T-cell (primary cell): ENCODE measurements at regions not wholly inside any gene's neighbourhood (a gene's known extent, or its start where the extent isn't known, plus 50 kb on each side); places are given as distances from the start of the nearest gene placed in this dataset.

Source experiments
- ATAC-seq, 4 experiments: fragments of 200-7000 bp in 3 of 4; fragments of 150-1000 bp in 1 of 4; cut with Tn5 transposase; replicated peaks in 1 of 4; 1 replicate in 3 of 4; 2 replicates in 1 of 4; pipeline ENCODE4 v1.10.0; 2021; ENCODE audit warnings: moderate library complexity in 3 of 4, mild to moderate bottlenecking in 2 of 4, moderate number of reproducible peaks in 1 of 4
- CTCF ChIA-PET, 2 donors: fragments of 300-600 bp; sonication (Branson Sonifier 250); formaldehyde crosslinking; loops; one replicate each; lab custom pipeline; 2022; ENCODE audit warnings: antibody characterized with exemption in 2 of 2; lab: Charles Lee
- POLR2A ChIA-PET, 2 donors: fragments of 300-600 bp; sonication (Branson Sonifier 250); formaldehyde crosslinking; loops; one replicate each; lab custom pipeline; 2022; ENCODE audit warnings: antibody characterized with exemption in 2 of 2; lab: Charles Lee
- DNase-seq, 35 experiments: peaks; one replicate each; pipeline versions ENCODE4 v3.0.0 to v3.0.0-alpha.2; 2013 to 2023
- H3K27ac ChIP-seq: one replicate; pipeline ENCODE4 v1.5.1; 2013; ENCODE audit warnings: low read length
- H3K27me3 ChIP-seq, 2 experiments: replicated peaks in 1 of 2; 1 replicate in 1 of 2; 2 replicates in 1 of 2; pipeline versions ENCODE4 v1.6.1 to v1.7.0; 2013; ENCODE audit warnings: low read length in 1 of 2, mixed read lengths in 1 of 2; ENCODE audit not compliant: control insufficient read depth in 2 of 2, insufficient read depth in 2 of 2; ENCODE audit errors: extremely low read depth in 1 of 2
- H3K36me3 ChIP-seq, 2 donors: 1 replicate in 1 of 2; 2 replicates in 1 of 2; pipeline versions ENCODE4 v1.6.1 to v1.7.0; 2013; ENCODE audit warnings: low read length in 1 of 2; ENCODE audit not compliant: control insufficient read depth in 2 of 2, insufficient read depth in 1 of 2; ENCODE audit errors: extremely low read depth in 1 of 2
- H3K4me1 ChIP-seq, 2 experiments: 1 replicate in 1 of 2; 2 replicates in 1 of 2; pipeline versions ENCODE4 v1.6.1 to v1.7.0; 2013; ENCODE audit warnings: low read length in 2 of 2, mixed read lengths in 1 of 2; ENCODE audit not compliant: insufficient read depth in 2 of 2, control insufficient read depth in 1 of 2; ENCODE audit errors: extremely low read depth in 1 of 2
- H3K4me3 ChIP-seq, 2 donors: 1 replicate in 1 of 2; 2 replicates in 1 of 2; pipeline versions ENCODE4 v1.5.1 to v1.7.0; 2013; ENCODE audit warnings: mild to moderate bottlenecking in 2 of 2, low read length in 1 of 2, moderate library complexity in 1 of 2; ENCODE audit not compliant: control insufficient read depth in 1 of 2; ENCODE audit errors: extremely low read depth in 1 of 2
- H3K9me3 ChIP-seq: 2 replicates; pipeline ENCODE4 v1.7.0; 2013
- H3K27ac Mint-ChIP-seq, 2 donors: one replicate each; pipeline ENCODE4 v1.8.0; 2020 to 2021; ENCODE audit warnings: mild to moderate bottlenecking in 2 of 2, mixed read lengths in 2 of 2
- H3K27me3 Mint-ChIP-seq, 2 donors: one replicate each; pipeline ENCODE4 v1.8.0; 2021 to 2022; ENCODE audit warnings: mixed read lengths in 2 of 2
- H3K36me3 Mint-ChIP-seq: one replicate; pipeline ENCODE4 v1.8.0; 2021; ENCODE audit warnings: mixed read lengths
- H3K4me1 Mint-ChIP-seq, 3 donors: one replicate each; pipeline ENCODE4 v1.8.0; 2020 to 2022; ENCODE audit warnings: mixed read lengths in 3 of 3, mild to moderate bottlenecking in 1 of 3
- H3K4me3 Mint-ChIP-seq, 3 donors: one replicate each; pipeline ENCODE4 v1.8.0; 2020 to 2022; ENCODE audit warnings: mild to moderate bottlenecking in 3 of 3, mixed read lengths in 3 of 3, moderate library complexity in 3 of 3
- H3K9me3 Mint-ChIP-seq, 3 donors: one replicate each; pipeline ENCODE4 v1.8.0; 2020 to 2022; ENCODE audit warnings: mixed read lengths in 3 of 3
- WGBS: methylation state at CpG from one replicate; pipeline ENCODE4 v1.1.5; 2013; ENCODE audit warnings: missing lambda C conversion rate; ENCODE audit not compliant: insufficient coverage; 5-methylcytosine and 5-hydroxymethylcytosine counted together

DNA sequence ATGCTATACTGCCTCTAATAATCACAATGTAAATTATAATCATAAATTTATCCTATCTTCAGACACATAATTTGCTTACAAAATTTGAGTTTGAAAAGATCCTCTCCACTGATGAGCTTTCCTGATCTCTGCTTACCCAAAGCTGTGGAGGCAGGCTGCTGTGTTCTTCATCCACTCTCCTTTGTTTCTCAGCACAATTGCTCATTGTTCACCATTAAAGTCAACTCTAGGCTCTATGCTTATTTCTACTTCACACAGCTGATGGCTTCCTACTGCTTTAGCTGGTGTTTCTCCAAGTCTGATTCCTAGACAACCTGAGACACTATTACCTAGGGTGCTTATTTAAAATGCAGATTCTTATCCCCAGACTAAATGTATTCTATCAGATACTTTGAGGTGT is 319.7 kb downstream of the PCDH18 start:
- ATAC-seq (no peak), DNase-seq (no peak)
- POLR2A ChIA-PET = no interaction called here
- H3K4me1 Mint-ChIP-seq = no peaks in the 10 kb centered on the region
- Histone ChIP-seq H3K4me1 (no peaks in the 10 kb centered on the region), H3K27me3 (no peaks in the 10 kb centered on the region), H3K4me3 (no peak overlapping the region), H3K9me3 (no peaks in the 10 kb centered on the region), H3K27ac (no peak overlapping the region), H3K36me3 (no peaks in the 10 kb centered on the region)
- peaks cover 3 to 6% (median 4%) of the 10 kb centered on the region in 3 donors for H3K9me3 Mint-ChIP-seq
- H3K27me3 Mint-ChIP-seq = no peaks in the 10 kb centered on the region
- no peak overlapping the region for H3K4me3 Mint-ChIP-seq
- CTCF ChIA-PET = no interaction called here
- H3K27ac Mint-ChIP-seq = no peak overlapping the region
- no peaks in the 10 kb centered on the region for H3K36me3 Mint-ChIP-seq

DNA sequence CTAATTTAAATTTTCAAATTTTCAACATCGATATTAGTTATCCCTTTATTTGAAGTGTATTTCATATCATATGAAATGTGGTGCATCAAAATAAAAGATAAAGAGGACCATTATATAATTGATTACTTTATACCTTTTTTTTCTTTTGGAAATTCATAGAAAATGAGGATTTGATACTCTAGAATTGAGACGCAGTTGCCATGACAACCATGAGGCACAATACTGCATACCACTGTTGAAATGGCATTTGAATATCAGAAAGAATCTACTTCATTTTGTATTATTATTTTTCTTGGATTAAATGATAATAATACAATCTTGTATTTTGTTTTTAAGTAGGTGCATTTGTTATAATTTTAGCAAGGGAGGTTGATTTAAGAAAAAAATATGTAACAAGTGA is 323.1 kb downstream of the PCDH18 start:
- no peaks in the 10 kb centered on the region for H3K4me1 ChIP-seq
- H3K9me3 ChIP-seq = no peaks in the 10 kb centered on the region
- DNase-seq (no peak), ATAC-seq (no peak)
- H3K27me3 ChIP-seq = no peaks in the 10 kb centered on the region
- no peaks in the 10 kb centered on the region for H3K36me3 Mint-ChIP-seq
- no CpG with 5 or more reads among the region's 2 CpGs for WGBS
- no peak overlapping the region for H3K4me3 Mint-ChIP-seq
- H3K36me3 ChIP-seq = no peaks in the 10 kb centered on the region
- H3K9me3 Mint-ChIP-seq = peaks cover 4 to 10% (median 5%) of the 10 kb centered on the region in 3 donors
- H3K27ac Mint-ChIP-seq = no peak overlapping the region
- H3K27me3 Mint-ChIP-seq = no peaks in the 10 kb centered on the region
- H3K27ac ChIP-seq = no peak overlapping the region
- ChIA-PET POLR2A (no interaction called here), CTCF (no interaction called here)
- no peaks in the 10 kb centered on the region for H3K4me1 Mint-ChIP-seq
- no peak overlapping the region for H3K4me3 ChIP-seq

DNA sequence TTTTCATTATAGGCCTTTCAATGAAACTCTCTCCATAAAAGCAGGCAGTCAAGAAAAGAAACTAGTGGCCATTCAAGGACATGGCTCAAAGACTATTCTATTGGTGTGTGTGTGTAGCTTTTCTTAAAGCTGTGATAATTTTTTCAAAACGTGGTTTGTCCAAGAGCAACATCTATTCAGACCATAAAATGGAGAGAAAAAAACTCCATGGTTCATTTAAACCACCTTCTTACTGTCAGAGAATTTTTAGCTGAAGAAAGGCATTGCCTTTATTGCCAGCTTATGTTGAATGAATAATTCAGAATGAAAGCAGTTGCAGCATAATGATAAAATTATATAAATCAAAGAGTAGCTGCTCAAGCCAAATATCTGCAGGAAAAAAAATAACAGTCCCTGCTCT is 325.5 kb downstream of the PCDH18 start:
- Mint-ChIP-seq H3K4me3 (no peak overlapping the region), H3K27me3 (no peaks in the 10 kb centered on the region), H3K9me3 (peaks cover 4 to 7% (median 7%) of the 10 kb centered on the region in 3 donors), H3K36me3 (no peaks in the 10 kb centered on the region), H3K27ac (no peak overlapping the region), H3K4me1 (no peaks in the 10 kb centered on the region)
- CTCF ChIA-PET = no interaction called here
- no CpG with 5 or more reads among the region's 1 CpG for WGBS
- Histone ChIP-seq H3K4me1 (no peaks in the 10 kb centered on the region), H3K27ac (no peak overlapping the region), H3K4me3 (no peak overlapping the region), H3K27me3 (no peaks in the 10 kb centered on the region), H3K36me3 (no peaks in the 10 kb centered on the region), H3K9me3 (no peaks in the 10 kb centered on the region)
- DNase-seq = no peak
- no peak for ATAC-seq
- POLR2A ChIA-PET = no interaction called here

DNA sequence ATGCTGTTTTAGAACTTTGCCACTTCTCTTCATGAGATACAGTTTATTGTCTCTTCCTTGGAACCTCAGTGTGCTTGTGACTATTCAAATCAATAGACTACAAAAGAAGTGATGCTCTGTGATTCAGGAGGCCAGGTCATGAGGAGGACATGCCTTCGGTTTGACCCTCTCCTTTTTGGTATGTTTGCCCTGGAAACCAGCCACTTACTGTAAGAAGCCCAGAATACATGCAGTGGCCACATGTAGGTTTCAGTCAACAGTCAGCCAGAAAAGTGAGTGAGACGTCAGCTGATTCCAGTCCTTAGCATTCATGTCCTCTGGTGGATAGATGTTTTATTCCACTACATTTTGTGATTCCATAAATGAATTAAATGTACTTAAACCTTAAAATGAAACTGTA is 328.7 kb downstream of the PCDH18 start:
- POLR2A ChIA-PET = no interaction called here
- H3K4me1 Mint-ChIP-seq = no peaks in the 10 kb centered on the region
- no peaks in the 10 kb centered on the region for H3K27me3 ChIP-seq
- H3K4me3 Mint-ChIP-seq = no peak overlapping the region
- no peak overlapping the region for H3K27ac ChIP-seq
- no peaks in the 10 kb centered on the region for H3K36me3 Mint-ChIP-seq
- no peak overlapping the region for H3K27ac Mint-ChIP-seq
- WGBS = no CpG with 5 or more reads among the region's 2 CpGs
- H3K4me3 ChIP-seq = no peak overlapping the region
- no peaks in the 10 kb centered on the region for H3K4me1 ChIP-seq
- CTCF ChIA-PET = no interaction called here
- H3K9me3 Mint-ChIP-seq = peaks cover 3 to 6% (median 4%) of the 10 kb centered on the region in 3 donors
- no peaks in the 10 kb centered on the region for H3K9me3 ChIP-seq
- H3K27me3 Mint-ChIP-seq = no peaks in the 10 kb centered on the region
- DNase-seq (no peak), ATAC-seq (no peak)
- H3K36me3 ChIP-seq = no peaks in the 10 kb centered on the region

DNA sequence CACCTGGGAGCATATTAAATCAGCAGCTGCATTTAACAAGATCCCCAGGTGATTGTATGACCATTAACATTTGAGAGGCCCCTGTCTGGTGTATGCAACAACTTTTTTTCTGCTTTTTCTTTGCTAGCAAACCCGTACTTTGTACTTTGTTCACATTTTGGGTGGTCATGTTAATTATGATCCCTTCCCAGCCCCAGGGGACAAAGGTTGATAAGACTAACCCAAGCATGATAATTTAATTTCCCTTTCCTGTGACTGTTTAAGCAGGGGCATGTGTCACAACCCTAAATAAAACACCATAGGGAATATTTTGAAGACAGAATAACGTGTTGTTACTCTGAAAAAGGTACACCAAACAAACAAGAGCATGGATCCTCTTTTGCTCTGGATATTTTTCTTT is 332.0 kb downstream of the PCDH18 start:
- H3K36me3 ChIP-seq = no peaks in the 10 kb centered on the region
- no peak overlapping the region for H3K4me3 Mint-ChIP-seq
- no peaks in the 10 kb centered on the region for H3K27me3 Mint-ChIP-seq
- ATAC-seq (no peak), DNase-seq (no peak)
- no peaks in the 10 kb centered on the region for H3K4me1 Mint-ChIP-seq
- H3K9me3 ChIP-seq = no peaks in the 10 kb centered on the region
- CTCF ChIA-PET = no interaction called here
- no peak overlapping the region for H3K27ac Mint-ChIP-seq
- no peaks in the 10 kb centered on the region for H3K27me3 ChIP-seq
- H3K9me3 Mint-ChIP-seq = peaks cover 3 to 12% (median 4%) of the 10 kb centered on the region in 3 donors
- no peaks in the 10 kb centered on the region for H3K4me1 ChIP-seq
- H3K4me3 ChIP-seq = no peak overlapping the region
- POLR2A ChIA-PET = no interaction called here
- no peaks in the 10 kb centered on the region for H3K36me3 Mint-ChIP-seq
- WGBS = no CpG with 5 or more reads among the region's 2 CpGs
- no peak overlapping the region for H3K27ac ChIP-seq

DNA sequence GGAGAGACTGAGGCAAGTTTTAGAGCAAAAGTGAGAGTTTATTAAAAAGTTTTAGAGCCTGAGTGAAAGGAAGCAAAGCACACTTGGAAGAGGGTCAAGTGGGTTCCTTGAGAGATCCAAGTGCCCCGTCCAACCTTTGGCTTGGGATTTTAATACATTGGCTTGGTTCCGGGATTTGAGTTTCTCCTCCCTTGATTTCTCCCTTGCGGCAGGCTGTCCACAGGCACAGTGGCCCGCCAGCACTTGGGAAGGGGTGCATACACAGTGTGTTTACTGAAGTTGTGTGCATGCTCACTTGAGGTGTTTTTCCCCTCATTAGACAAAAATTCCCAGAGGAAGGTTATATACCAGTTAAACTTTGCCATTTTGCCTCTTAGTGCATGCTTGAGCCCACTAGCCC is 333.5 kb downstream of the PCDH18 start:
- DNase-seq = no peak
- ATAC-seq = no peak
- no peaks in the 10 kb centered on the region for H3K27me3 Mint-ChIP-seq

DNA sequence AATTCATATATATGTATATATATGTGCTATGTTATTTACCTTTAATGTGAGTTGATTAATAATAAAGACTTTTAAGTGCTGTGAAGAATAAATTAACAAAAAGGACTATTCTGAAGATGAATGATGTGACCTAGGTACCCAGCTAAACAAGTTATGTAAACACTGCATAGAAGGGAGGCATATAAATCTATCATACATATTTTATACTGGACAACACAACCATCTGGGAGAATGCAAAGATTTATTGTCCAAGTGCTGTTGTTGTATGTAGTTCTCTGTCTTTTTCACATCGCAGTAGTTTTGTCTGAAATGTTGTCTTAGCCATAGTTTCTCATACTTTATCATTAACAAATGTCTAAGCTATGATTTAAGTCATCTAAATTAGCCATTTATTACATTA is 337.6 kb downstream of the PCDH18 start:
- Histone ChIP-seq H3K4me1 (no peaks in the 10 kb centered on the region), H3K4me3 (no peak overlapping the region), H3K36me3 (no peaks in the 10 kb centered on the region), H3K27me3 (no peaks in the 10 kb centered on the region), H3K9me3 (no peaks in the 10 kb centered on the region), H3K27ac (no peak overlapping the region)
- no CpG with 5 or more reads among the region's 1 CpG for WGBS
- Mint-ChIP-seq H3K36me3 (no peaks in the 10 kb centered on the region), H3K4me3 (no peak overlapping the region), H3K27me3 (no peaks in the 10 kb centered on the region), H3K4me1 (no peaks in the 10 kb centered on the region), H3K9me3 (peaks cover 6 to 13% (median 11%) of the 10 kb centered on the region in 3 donors), H3K27ac (no peak overlapping the region)
- ATAC-seq (no peak), DNase-seq (no peak)
- ChIA-PET CTCF (no interaction called here), POLR2A (no interaction called here)

More for the DNA sequence above, 333.5 kb downstream of the PCDH18 start:
- no peak overlapping the region for H3K27ac Mint-ChIP-seq
- Histone ChIP-seq H3K4me1 (no peaks in the 10 kb centered on the region), H3K4me3 (no peak overlapping the region), H3K27ac (no peak overlapping the region), H3K36me3 (no peaks in the 10 kb centered on the region), H3K27me3 (no peaks in the 10 kb centered on the region), H3K9me3 (no peaks in the 10 kb centered on the region)
- 88% methylated on average over 1 of the region's 4 CpGs for WGBS
- CTCF ChIA-PET = no interaction called here
- POLR2A ChIA-PET = no interaction called here
- H3K4me1 Mint-ChIP-seq = no peaks in the 10 kb centered on the region
- H3K36me3 Mint-ChIP-seq = no peaks in the 10 kb centered on the region
- no peak overlapping the region for H3K4me3 Mint-ChIP-seq
- H3K9me3 Mint-ChIP-seq = peaks cover 0 to 9% (median 3%) of the 10 kb centered on the region in 3 donors
